ENCODE measurements at regions not wholly inside any gene's neighbourhood (a gene's known extent, or its start where the extent isn't known, plus 50 kb on each side); places are given as distances from the start of the nearest gene placed in this dataset.

- intact Hi-C loops (cut with micrococcal nuclease) = no loop called here
- Histone ChIP-seq H3K4me1 (ENCODE audit: control insufficient read depth, insufficient read depth, low read length) (no peaks in the 10 kb centered on the region), H3K27me3 (ENCODE audit: control insufficient read depth, insufficient read depth, low read length) (no peaks in the 10 kb centered on the region), H3K4me3 (ENCODE audit: low read length) (no peak overlapping the region), H3K9me3 (ENCODE audit: control insufficient read depth, insufficient read depth, low read length) (no peaks in the 10 kb centered on the region), H3K27ac (ENCODE audit: low read length) (no peak overlapping the region), H3K36me3 (ENCODE audit: control insufficient read depth, insufficient read depth, low read length) (no peaks in the 10 kb centered on the region)
- DNase-seq (no peak), ATAC-seq (no peak)
- Mint-ChIP-seq H3K4me1 (no peaks in the 10 kb centered on the region), H3K27me3 (ENCODE audit: low read depth in 2 of 2) (peaks cover 7 to 19% of the 10 kb centered on the region in 2 donors), H3K27ac (no peak overlapping the region), H3K36me3 (no peaks in the 10 kb centered on the region), H3K9me3 (no peaks in the 10 kb centered on the region), H3K4me3 (no peak overlapping the region)
- no peak for TF ChIP-seq CTCF (IDR thresholded peaks at IDR 0.05)
- WGBS (ENCODE audit: insufficient coverage) = 100% methylated on average over 2 of the region's 2 CpGs
Measured at GRCh38 chr14:59103396-59103795, 85.1 kb upstream of the DAAM1 start.

GRCh38 chr14:59107819-59108218, 80.6 kb upstream of the DAAM1 start:
- H3K4me1 ChIP-seq (ENCODE audit: control insufficient read depth, insufficient read depth, low read length) = no peaks in the 10 kb centered on the region
- H3K4me3 ChIP-seq (ENCODE audit: low read length) = no peak overlapping the region
- H3K36me3 Mint-ChIP-seq = no peaks in the 10 kb centered on the region
- no peaks in the 10 kb centered on the region for H3K36me3 ChIP-seq (ENCODE audit: control insufficient read depth, insufficient read depth, low read length)
- H3K9me3 Mint-ChIP-seq = no peaks in the 10 kb centered on the region
- ATAC-seq = no peak
- H3K27ac Mint-ChIP-seq = no peak overlapping the region
- TF ChIP-seq CTCF (IDR thresholded peaks at IDR 0.05) = no peak
- no peaks in the 10 kb centered on the region for H3K4me1 Mint-ChIP-seq
- WGBS (ENCODE audit: insufficient coverage) = 53% methylated on average over 2 of the region's 2 CpGs
- H3K27me3 ChIP-seq (ENCODE audit: control insufficient read depth, insufficient read depth, low read length) = no peaks in the 10 kb centered on the region
- no peak overlapping the region for H3K4me3 Mint-ChIP-seq
- no peak overlapping the region for H3K27ac ChIP-seq (ENCODE audit: low read length)
- no peak for DNase-seq
- intact Hi-C loops (cut with micrococcal nuclease) = no loop called here
- no peaks in the 10 kb centered on the region for H3K9me3 ChIP-seq (ENCODE audit: control insufficient read depth, insufficient read depth, low read length)
- H3K27me3 Mint-ChIP-seq (ENCODE audit: low read depth in 2 of 2) = peaks cover 17 to 22% of the 10 kb centered on the region in 2 donors

GRCh38 chr14:59116984-59117415, 71.5 kb upstream of the DAAM1 start:
- no peak for TF ChIP-seq CTCF (IDR thresholded peaks at IDR 0.05)
- Mint-ChIP-seq H3K9me3 (no peaks in the 10 kb centered on the region), H3K4me1 (no peaks in the 10 kb centered on the region), H3K36me3 (no peaks in the 10 kb centered on the region), H3K27ac (no peak overlapping the region), H3K4me3 (no peak overlapping the region), H3K27me3 (ENCODE audit: low read depth in 2 of 2) (peaks cover 6 to 18% of the 10 kb centered on the region in 2 donors)
- Histone ChIP-seq H3K36me3 (ENCODE audit: control insufficient read depth, insufficient read depth, low read length) (no peaks in the 10 kb centered on the region), H3K4me3 (ENCODE audit: low read length) (no peak overlapping the region), H3K9me3 (ENCODE audit: control insufficient read depth, insufficient read depth, low read length) (no peaks in the 10 kb centered on the region), H3K27me3 (ENCODE audit: control insufficient read depth, insufficient read depth, low read length) (no peaks in the 10 kb centered on the region), H3K4me1 (ENCODE audit: control insufficient read depth, insufficient read depth, low read length) (no peaks in the 10 kb centered on the region), H3K27ac (ENCODE audit: low read length) (no peak overlapping the region)
- intact Hi-C loops (cut with micrococcal nuclease) = no loop called here
- no peak for ATAC-seq
- no peak for DNase-seq
- WGBS (ENCODE audit: insufficient coverage) = 75% methylated on average over 1 of the region's 2 CpGs

- ATAC-seq (no peak), DNase-seq (no peak)
- Mint-ChIP-seq H3K36me3 (no peaks in the 10 kb centered on the region), H3K4me1 (no peaks in the 10 kb centered on the region), H3K27ac (no peak overlapping the region), H3K4me3 (no peak overlapping the region), H3K9me3 (no peaks in the 10 kb centered on the region), H3K27me3 (ENCODE audit: low read depth in 2 of 2) (peaks cover 8 to 12% of the 10 kb centered on the region in 2 donors)
- H3K27ac ChIP-seq (ENCODE audit: low read length) = no peak overlapping the region
- WGBS (ENCODE audit: insufficient coverage) = 85% methylated on average over 2 of the region's 2 CpGs
- no peak overlapping the region for H3K4me3 ChIP-seq (ENCODE audit: low read length)
- TF ChIP-seq CTCF (IDR thresholded peaks at IDR 0.05) = no peak
- H3K9me3 ChIP-seq (ENCODE audit: control insufficient read depth, insufficient read depth, low read length) = no peaks in the 10 kb centered on the region
- no peaks in the 10 kb centered on the region for H3K36me3 ChIP-seq (ENCODE audit: control insufficient read depth, insufficient read depth, low read length)
- intact Hi-C loops (cut with micrococcal nuclease) = no loop called here
- H3K27me3 ChIP-seq (ENCODE audit: control insufficient read depth, insufficient read depth, low read length) = no peaks in the 10 kb centered on the region
- no peaks in the 10 kb centered on the region for H3K4me1 ChIP-seq (ENCODE audit: control insufficient read depth, insufficient read depth, low read length)
Measured at GRCh38 chr14:59117754-59118528, 70.5 kb upstream of the DAAM1 start.

Measured in natural killer cell (primary cell).